ENCODE measurements at regions not wholly inside any gene's neighbourhood (a gene's known extent, or its start where the extent isn't known, plus 50 kb on each side); places are given as distances from the start of the nearest gene placed in this dataset.

DNA sequence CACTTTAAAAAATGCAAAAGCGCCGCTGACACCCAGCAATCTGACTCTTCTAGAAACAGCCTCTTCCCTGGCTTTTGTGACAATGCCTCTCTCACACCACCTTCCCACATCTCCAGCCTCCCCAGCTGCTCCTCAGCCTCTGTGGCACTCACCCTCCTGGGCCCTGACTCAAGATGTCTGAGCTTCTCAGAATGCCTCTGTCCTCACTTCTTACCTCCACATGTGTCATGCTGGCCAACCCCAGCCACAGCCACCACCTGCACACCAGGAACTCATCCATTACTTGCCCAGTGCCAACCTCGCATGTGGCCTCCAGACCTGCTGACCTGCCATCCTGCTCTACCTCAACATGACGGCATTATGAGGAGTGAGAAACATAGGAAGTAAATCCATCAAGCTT lies 249.8 kb upstream of the RAB6C start:
- H3K27ac ChIP-seq (ENCODE audit: low read depth, low read length, poor library complexity, severe bottlenecking): no peak overlapping the region
- no peaks in the 10 kb centered on the region for H3K27me3 ChIP-seq (replicated peaks; ENCODE audit: insufficient read depth, low read depth, low read length, poor library complexity)
- H3K36me3 ChIP-seq (ENCODE audit: insufficient read depth, low read length, poor library complexity, severe bottlenecking): no peaks in the 10 kb centered on the region
- BruUV-seq (replicated peaks): no TSS peak
- CTCF ChIA-PET: no interaction called here
- H3K4me1 ChIP-seq (ENCODE audit: insufficient read depth, low read length, poor library complexity, severe bottlenecking): peaks cover 28% of the 10 kb centered on the region
- H3K4me3 ChIP-seq (ENCODE audit: low read depth, low read length, poor library complexity, severe bottlenecking): no peak overlapping the region
- no peak for TF ChIP-seq EZH2 (IDR thresholded peaks at IDR 0.05; ENCODE audit: borderline replicate concordance, low read depth, low read length, poor library complexity, severe bottlenecking)
- TF ChIP-seq, protein P1, sequence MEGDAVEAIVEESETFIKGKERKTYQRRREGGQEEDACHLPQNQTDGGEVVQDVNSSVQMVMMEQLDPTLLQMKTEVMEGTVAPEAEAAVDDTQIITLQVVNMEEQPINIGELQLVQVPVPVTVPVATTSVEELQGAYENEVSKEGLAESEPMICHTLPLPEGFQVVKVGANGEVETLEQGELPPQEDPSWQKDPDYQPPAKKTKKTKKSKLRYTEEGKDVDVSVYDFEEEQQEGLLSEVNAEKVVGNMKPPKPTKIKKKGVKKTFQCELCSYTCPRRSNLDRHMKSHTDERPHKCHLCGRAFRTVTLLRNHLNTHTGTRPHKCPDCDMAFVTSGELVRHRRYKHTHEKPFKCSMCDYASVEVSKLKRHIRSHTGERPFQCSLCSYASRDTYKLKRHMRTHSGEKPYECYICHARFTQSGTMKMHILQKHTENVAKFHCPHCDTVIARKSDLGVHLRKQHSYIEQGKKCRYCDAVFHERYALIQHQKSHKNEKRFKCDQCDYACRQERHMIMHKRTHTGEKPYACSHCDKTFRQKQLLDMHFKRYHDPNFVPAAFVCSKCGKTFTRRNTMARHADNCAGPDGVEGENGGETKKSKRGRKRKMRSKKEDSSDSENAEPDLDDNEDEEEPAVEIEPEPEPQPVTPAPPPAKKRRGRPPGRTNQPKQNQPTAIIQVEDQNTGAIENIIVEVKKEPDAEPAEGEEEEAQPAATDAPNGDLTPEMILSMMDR (conservative IDR thresholded peaks at IDR 0.05; ENCODE audit: low read depth, low read length): no peak
- H3K9me3 ChIP-seq (ENCODE audit: low read depth, low read length, poor library complexity, severe bottlenecking): no peaks in the 10 kb centered on the region
- POLR2A ChIA-PET (ENCODE audit: low non-redundant PET): no interaction called here
- intact Hi-C loops (cut with micrococcal nuclease; ENCODE audit: unreplicated experiment): loop anchor here (5.0 kb wide), 2 partner anchors 73 to 122 kb away; no protein-coding TSS in a partner anchor
- no peak for DNase-seq (ENCODE audit: low spot score)

DNA sequence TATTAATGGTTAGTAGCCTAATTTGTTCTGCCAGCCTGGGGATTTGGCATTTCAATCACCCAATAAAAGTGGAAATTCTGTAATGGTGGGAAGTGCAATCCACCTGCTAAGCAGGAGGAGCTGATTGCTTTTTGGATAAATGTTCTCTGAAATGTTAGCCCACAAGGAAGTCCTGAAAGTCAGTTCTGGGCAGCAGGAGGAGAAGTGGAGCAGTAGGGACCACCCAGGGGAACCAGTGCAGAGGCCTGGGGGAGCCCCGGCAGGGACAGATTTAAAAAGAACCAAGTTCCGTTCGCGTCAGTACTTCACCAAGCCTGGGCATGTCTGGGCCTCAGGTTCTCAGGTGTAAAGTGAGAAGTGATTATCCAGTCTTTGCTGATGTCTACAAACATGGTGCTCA lies 248.5 kb upstream of the RAB6C start:
- no peak for DNase-seq (ENCODE audit: low spot score)
- Histone ChIP-seq H3K4me3 (ENCODE audit: low read depth, low read length, poor library complexity, severe bottlenecking) (no peak overlapping the region), H3K27ac (ENCODE audit: low read depth, low read length, poor library complexity, severe bottlenecking) (peak overlapping the region; percentile 86), H3K27me3 (replicated peaks; ENCODE audit: insufficient read depth, low read depth, low read length, poor library complexity) (no peaks in the 10 kb centered on the region), H3K4me1 (ENCODE audit: insufficient read depth, low read length, poor library complexity, severe bottlenecking) (peaks cover 28% of the 10 kb centered on the region), H3K36me3 (ENCODE audit: insufficient read depth, low read length, poor library complexity, severe bottlenecking) (no peaks in the 10 kb centered on the region), H3K9me3 (ENCODE audit: low read depth, low read length, poor library complexity, severe bottlenecking) (no peaks in the 10 kb centered on the region)
- no TSS peak for BruUV-seq (replicated peaks)
- POLR2A ChIA-PET (ENCODE audit: low non-redundant PET): no interaction called here
- no peak for TF ChIP-seq EZH2 (IDR thresholded peaks at IDR 0.05; ENCODE audit: borderline replicate concordance, low read depth, low read length, poor library complexity, severe bottlenecking)
- TF ChIP-seq, protein P1 (conservative IDR thresholded peaks at IDR 0.05; ENCODE audit: low read depth, low read length): no peak
- CTCF ChIA-PET: no interaction called here
- intact Hi-C loops (cut with micrococcal nuclease; ENCODE audit: unreplicated experiment): loop anchor here (5.0 kb wide), 2 partner anchors 71 to 124 kb away; no protein-coding TSS in a partner anchor

DNA sequence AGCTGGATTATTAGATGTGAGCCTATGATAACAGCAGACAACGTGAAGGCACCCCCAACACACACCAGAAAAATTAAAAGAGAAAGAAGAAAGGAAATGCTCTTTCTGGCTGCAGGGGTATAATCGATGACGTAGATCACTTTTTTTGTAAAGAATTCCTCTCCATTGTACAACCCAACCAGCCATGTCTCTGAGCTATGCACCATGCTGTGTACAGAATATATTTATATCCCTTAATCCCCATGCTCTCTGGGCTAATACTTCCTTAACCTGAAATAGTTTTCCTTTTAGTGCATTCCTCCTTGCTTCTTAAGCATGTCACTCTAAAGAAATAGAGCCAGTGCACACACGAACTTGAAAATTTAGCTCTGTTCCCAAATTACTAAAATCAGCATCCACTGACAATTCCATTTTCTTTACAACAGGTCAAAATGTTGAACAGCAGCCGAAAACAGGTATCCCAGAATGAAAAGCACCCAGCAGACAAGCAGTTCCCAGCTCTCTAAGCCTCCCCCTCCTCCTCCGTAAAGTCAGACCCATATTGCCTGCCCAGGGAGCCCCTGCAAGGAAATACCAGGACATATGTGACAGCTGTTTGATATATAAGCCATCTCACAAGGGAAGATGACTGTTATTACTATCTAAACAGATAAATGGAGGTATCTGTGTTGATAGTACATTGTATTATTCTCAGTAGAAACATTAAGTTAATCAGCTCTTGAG lies 247.4 kb upstream of the RAB6C start:
- Histone ChIP-seq H3K4me3 (ENCODE audit: low read depth, low read length, poor library complexity, severe bottlenecking) (peak overlapping the region; percentile 13), H3K36me3 (ENCODE audit: insufficient read depth, low read length, poor library complexity, severe bottlenecking) (no peaks in the 10 kb centered on the region), H3K9me3 (ENCODE audit: low read depth, low read length, poor library complexity, severe bottlenecking) (no peaks in the 10 kb centered on the region), H3K27ac (ENCODE audit: low read depth, low read length, poor library complexity, severe bottlenecking) (peak overlapping the region; percentile 86), H3K27me3 (replicated peaks; ENCODE audit: insufficient read depth, low read depth, low read length, poor library complexity) (no peaks in the 10 kb centered on the region), H3K4me1 (ENCODE audit: insufficient read depth, low read length, poor library complexity, severe bottlenecking) (peaks cover 28% of the 10 kb centered on the region)
- no TSS peak for BruUV-seq (replicated peaks)
- peak; percentile 89 for DNase-seq (ENCODE audit: low spot score)
- CTCF ChIA-PET: no interaction called here
- POLR2A ChIA-PET (ENCODE audit: low non-redundant PET): interaction anchor here (0.6 kb wide), 1 partner anchor 1560 kb away, joined by 3 read pairs; no protein-coding TSS in a partner anchor
- no peak for TF ChIP-seq EZH2 (IDR thresholded peaks at IDR 0.05; ENCODE audit: borderline replicate concordance, low read depth, low read length, poor library complexity, severe bottlenecking)
- TF ChIP-seq, protein P1 (conservative IDR thresholded peaks at IDR 0.05; ENCODE audit: low read depth, low read length): no peak
- intact Hi-C loops (cut with micrococcal nuclease; ENCODE audit: unreplicated experiment): loop anchor here (5.0 kb wide), 2 partner anchors 70 to 125 kb away; no protein-coding TSS in a partner anchor

All from A673 (cell line).